Adipocyte (in vitro differentiated cells): ENCODE measurements at regions not wholly inside any gene's neighbourhood (a gene's known extent, or its start where the extent isn't known, plus 50 kb on each side); places are given as distances from the start of the nearest gene placed in this dataset.
"Not testable (repeated sequence)": the region's sequence is repeated elsewhere in the genome, so short reads cannot be mapped to it uniquely, and the experiment has no call there.

Experiments used
- DNase-seq: peaks from one replicate; pipeline ENCODE4 v3.0.0-alpha.2; 2015; ENCODE audit warnings: low read depth
- H3K27me3 ChIP-seq: replicated peaks from 2 replicates; pipeline ENCODE4 v1.7.0; 2013; ENCODE audit warnings: mild to moderate bottlenecking, low read length, moderate library complexity; ENCODE audit not compliant: control insufficient read depth, insufficient read depth
- H3K36me3 ChIP-seq: 2 replicates; pipeline ENCODE4 v1.7.0; 2013; ENCODE audit warnings: low read length, mild to moderate bottlenecking, moderate library complexity; ENCODE audit not compliant: control insufficient read depth, insufficient read depth, severe bottlenecking
- H3K4me1 ChIP-seq: 2 replicates; pipeline ENCODE4 v1.7.0; 2013; ENCODE audit warnings: mild to moderate bottlenecking, low read length, moderate library complexity; ENCODE audit not compliant: control insufficient read depth, insufficient read depth
- H3K4me3 ChIP-seq: 2 replicates; pipeline ENCODE4 v1.7.0; 2013; ENCODE audit warnings: mild to moderate bottlenecking, low read length, moderate library complexity
- H3K9ac ChIP-seq: 2 replicates; pipeline ENCODE4 v1.7.0; 2013; ENCODE audit warnings: mild to moderate bottlenecking, low read length, moderate library complexity
- H3K9me3 ChIP-seq: 2 replicates; pipeline ENCODE4 v1.7.0; 2013; ENCODE audit warnings: mild to moderate bottlenecking, low read length, moderate library complexity; ENCODE audit not compliant: control insufficient read depth

DNA sequence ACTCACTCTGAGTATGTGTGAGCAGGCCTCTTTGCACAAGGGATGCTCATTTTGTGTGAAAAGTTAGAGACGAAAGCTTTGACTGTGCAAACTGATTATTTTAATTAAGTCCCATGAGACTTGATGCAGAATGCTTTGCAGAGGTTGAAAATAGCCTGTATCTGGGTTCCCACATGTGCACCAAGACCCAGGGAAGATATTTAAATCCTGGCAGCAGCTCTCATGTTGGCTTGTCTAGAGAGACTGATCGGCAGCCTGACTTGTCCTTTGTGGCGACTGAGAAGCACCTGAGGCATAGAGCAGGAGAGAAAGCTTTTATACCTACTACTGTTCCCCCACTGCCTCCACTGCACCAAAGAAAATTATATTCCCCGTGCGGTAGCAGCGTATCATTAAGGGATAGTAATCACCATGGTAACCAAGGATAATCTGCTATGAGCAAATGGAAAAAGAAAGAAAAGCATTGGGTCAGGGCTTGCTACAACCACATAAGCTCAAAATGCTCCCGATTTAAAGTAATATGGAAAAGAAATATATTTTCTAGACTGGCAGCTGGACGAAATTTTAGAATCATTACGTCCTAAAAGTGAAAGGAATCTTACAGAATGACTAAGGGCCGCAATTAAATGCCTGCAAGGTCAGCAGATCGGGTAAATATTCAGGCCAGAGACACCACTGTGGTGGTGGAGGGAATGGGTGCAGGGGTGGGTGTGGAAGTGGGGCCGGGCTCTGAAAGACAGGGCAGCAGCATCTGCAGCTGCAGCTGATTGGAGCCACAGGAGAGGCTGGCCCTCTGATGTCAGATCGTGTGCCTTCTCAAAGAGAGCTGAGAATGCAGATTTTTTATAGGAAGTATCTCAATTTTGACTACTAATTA lies 135.3 kb upstream of the EPB41L4A start:
- DNase-seq, result peak; percentile 60
- H3K4me3 ChIP-seq, result peak overlapping the region; percentile 29
- H3K4me1 ChIP-seq, result peaks cover 4% of the 10 kb centered on the region
- H3K9me3 ChIP-seq, result no peaks in the 10 kb centered on the region
- H3K27me3 ChIP-seq, result no peaks in the 10 kb centered on the region
- H3K36me3 ChIP-seq, result no peaks in the 10 kb centered on the region
- no peak overlapping the region for H3K9ac ChIP-seq

GRCh38 chr5:112555197-112555596 lies 136.1 kb upstream of the EPB41L4A start:
- Histone ChIP-seq H3K9me3 (no peaks in the 10 kb centered on the region), H3K4me3 (no peak overlapping the region), H3K4me1 (peaks cover 4% of the 10 kb centered on the region), H3K27me3 (no peaks in the 10 kb centered on the region), H3K36me3 (no peaks in the 10 kb centered on the region), H3K9ac (no peak overlapping the region)
- DNase-seq, result no peak

DNA sequence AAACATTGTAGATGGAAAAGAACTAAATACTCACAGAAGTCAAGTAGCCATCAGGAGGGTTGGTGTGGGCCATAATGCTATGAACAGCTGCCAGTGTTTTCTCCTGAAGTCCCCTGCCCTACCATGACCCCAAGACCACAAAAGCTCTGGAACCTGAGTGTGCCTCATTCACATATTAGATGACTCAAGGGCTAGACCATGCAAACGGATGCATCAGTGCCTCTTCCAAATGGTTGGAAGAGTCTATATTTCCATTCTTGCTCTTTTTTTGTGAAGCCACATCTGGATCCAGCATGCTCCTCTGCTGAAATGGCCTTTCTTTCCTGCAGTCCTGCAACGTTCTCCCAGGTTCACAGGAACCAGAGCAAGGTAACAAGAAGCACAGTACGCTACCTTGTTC lies 136.6 kb upstream of the EPB41L4A start:
- Histone ChIP-seq H3K9ac (no peak overlapping the region), H3K27me3 (no peaks in the 10 kb centered on the region), H3K4me1 (peaks cover 4% of the 10 kb centered on the region), H3K9me3 (no peaks in the 10 kb centered on the region), H3K4me3 (no peak overlapping the region), H3K36me3 (no peaks in the 10 kb centered on the region)
- no peak for DNase-seq

DNA sequence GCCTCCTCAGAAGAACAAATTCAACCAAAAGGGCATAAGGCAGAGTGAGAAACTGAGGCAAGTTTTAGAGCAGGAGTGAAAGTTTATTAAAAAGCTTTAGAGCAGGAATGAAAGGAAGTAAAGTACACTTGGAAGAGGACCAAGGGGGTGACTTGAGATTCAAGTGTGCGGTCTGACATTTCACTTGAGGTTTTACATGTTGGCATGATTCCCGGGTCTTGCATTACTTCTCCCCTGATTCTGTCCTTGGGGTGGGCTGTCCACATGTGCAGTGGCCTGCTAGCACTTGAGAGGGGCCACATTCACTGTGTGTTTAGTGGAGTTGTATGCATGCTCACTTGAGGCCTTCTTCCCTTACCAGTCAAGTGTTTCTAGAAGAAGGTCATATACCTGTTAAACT lies 140.4 kb upstream of the EPB41L4A start:
- not testable (repeated sequence) for H3K4me3 ChIP-seq, H3K27me3 ChIP-seq, H3K9ac ChIP-seq, H3K4me1 ChIP-seq, H3K36me3 ChIP-seq, DNase-seq
- peaks cover 10% of the 10 kb centered on the region for H3K9me3 ChIP-seq

GRCh38 chr5:112560371-112560770 lies 141.3 kb upstream of the EPB41L4A start:
- peaks cover 3% of the 10 kb centered on the region for H3K4me1 ChIP-seq
- peaks cover 10% of the 10 kb centered on the region for H3K9me3 ChIP-seq
- H3K4me3 ChIP-seq, result no peak overlapping the region
- no peak overlapping the region for H3K9ac ChIP-seq
- no peak for DNase-seq
- H3K36me3 ChIP-seq, result no peaks in the 10 kb centered on the region
- no peaks in the 10 kb centered on the region for H3K27me3 ChIP-seq

- Histone ChIP-seq H3K4me1 (no peaks in the 10 kb centered on the region), H3K27me3 (peaks cover 12% of the 10 kb centered on the region), H3K9me3 (peaks cover 10% of the 10 kb centered on the region), H3K36me3 (no peaks in the 10 kb centered on the region), H3K4me3 (no peak overlapping the region), H3K9ac (no peak overlapping the region)
- no peak for DNase-seq
These were observed 144.2 kb upstream of the EPB41L4A start for GRCh38 chr5:112563169-112563826.

DNA sequence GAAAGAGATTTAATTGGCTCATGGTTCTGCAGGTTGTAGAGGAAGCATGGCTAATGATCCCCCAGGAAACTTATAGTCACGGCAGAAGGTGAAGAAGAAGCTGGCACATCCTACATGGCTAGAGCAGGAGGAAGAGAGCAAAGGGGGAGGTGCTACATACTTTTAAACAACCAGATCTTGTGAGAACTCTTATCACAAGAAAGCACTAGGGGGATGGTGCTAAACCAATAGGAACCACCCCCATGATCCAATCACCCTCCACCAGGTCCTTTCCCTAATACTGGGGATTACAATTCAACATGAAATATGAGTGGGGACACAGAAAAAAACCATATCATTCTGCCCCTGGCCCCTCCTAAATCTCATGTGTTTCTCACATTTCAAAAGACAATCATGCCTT lies 147.2 kb upstream of the EPB41L4A start:
- H3K4me3 ChIP-seq, result no peak overlapping the region

DNA sequence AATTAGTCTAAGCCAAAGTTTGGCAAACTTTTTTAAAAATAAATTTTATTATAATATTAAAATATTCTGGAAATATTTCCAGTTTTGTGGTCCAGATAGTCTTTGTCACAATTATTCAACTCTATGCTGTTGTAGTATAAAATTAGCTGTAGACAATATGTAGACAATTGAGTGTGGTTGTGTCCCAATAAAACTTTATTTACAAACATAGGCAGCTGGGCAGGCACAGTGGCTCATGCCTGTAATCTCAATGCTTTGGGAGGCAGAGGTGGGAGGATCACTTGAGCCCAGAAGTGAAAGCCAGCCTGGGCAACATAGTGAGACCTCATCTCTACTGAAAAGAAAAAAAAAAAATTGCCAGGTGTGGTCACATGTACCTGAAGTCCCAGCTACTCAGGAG lies 150.5 kb upstream of the EPB41L4A start:
- Histone ChIP-seq H3K9ac (no peak overlapping the region), H3K4me3 (no peak overlapping the region), H3K4me1 (no peaks in the 10 kb centered on the region), H3K27me3 (peaks cover 12% of the 10 kb centered on the region), H3K36me3 (no peaks in the 10 kb centered on the region), H3K9me3 (no peaks in the 10 kb centered on the region)
- DNase-seq, result no peak

More for the DNA sequence above, 147.2 kb upstream of the EPB41L4A start:
- peaks cover 10% of the 10 kb centered on the region for H3K9me3 ChIP-seq
- DNase-seq, result no peak
- H3K4me1 ChIP-seq, result no peaks in the 10 kb centered on the region
- H3K9ac ChIP-seq, result no peak overlapping the region
- no peaks in the 10 kb centered on the region for H3K36me3 ChIP-seq
- peaks cover 12% of the 10 kb centered on the region for H3K27me3 ChIP-seq

GRCh38 chr5:112570708-112571444 lies 151.8 kb upstream of the EPB41L4A start:
- no peak overlapping the region for H3K4me3 ChIP-seq
- peaks cover 9% of the 10 kb centered on the region for H3K27me3 ChIP-seq
- no peak for DNase-seq
- H3K4me1 ChIP-seq, result no peaks in the 10 kb centered on the region
- no peak overlapping the region for H3K9ac ChIP-seq
- no peaks in the 10 kb centered on the region for H3K9me3 ChIP-seq
- H3K36me3 ChIP-seq, result no peaks in the 10 kb centered on the region

DNA sequence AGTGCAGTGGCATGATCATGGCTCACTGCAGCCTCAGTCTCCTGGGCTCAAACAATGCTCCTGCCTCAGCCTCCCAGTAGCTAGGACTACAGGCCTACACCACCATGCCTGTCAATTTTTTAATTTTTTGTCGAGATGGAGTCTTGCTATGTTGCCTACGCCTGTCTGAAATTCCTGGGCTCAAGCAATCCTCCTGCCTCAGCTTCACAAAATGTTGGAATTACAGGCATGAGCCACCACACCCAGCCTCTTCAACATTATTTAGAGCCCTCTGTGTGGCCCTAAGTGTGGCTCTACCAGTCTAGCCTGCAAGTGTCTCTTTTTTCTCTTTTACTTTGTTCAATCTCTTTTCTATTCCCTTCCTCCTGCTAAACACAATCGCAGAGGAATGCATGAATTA lies 154.4 kb upstream of the EPB41L4A start:
- Histone ChIP-seq H3K4me1 (no peaks in the 10 kb centered on the region), H3K9me3 (no peaks in the 10 kb centered on the region), H3K36me3 (no peaks in the 10 kb centered on the region), H3K9ac (no peak overlapping the region), H3K27me3 (no peaks in the 10 kb centered on the region), H3K4me3 (no peak overlapping the region)
- no peak for DNase-seq

DNA sequence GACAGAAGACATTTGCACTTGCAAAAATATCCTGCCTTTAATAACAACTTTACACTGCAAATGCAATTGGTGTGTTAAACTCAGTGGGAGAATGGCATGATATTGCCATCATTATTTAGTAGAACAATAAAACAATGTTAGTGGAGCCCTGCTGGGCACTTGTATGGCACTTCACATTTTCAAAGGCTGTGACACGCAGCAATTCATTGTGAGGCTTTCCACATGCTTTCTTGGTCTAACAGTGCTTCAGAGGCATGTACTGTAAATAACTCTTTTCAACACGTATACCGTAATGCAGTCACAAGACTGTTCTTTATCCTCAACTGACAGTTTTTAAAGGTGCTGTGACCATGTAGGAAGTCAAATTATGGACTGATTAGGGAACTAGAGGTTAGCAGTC lies 155.5 kb upstream of the EPB41L4A start:
- no peak for DNase-seq
- no peak overlapping the region for H3K4me3 ChIP-seq
- no peaks in the 10 kb centered on the region for H3K4me1 ChIP-seq
- no peaks in the 10 kb centered on the region for H3K9me3 ChIP-seq
- no peaks in the 10 kb centered on the region for H3K36me3 ChIP-seq
- H3K9ac ChIP-seq, result no peak overlapping the region
- H3K27me3 ChIP-seq, result no peaks in the 10 kb centered on the region
